ENCODE measurements at regions not wholly inside any gene's neighbourhood (a gene's known extent, or its start where the extent isn't known, plus 50 kb on each side); places are given as distances from the start of the nearest gene placed in this dataset.
"Not testable (repeated sequence)": the region's sequence is repeated elsewhere in the genome, so short reads cannot be mapped to it uniquely, and the experiment has no call there.

GRCh38 chr3:177758126-177758525, 560.8 kb upstream of the TBL1XR1 start:
- DNase-seq, result no peak

- DNase-seq, result no peak
These were observed 563.5 kb upstream of the TBL1XR1 start for GRCh38 chr3:177760803-177761202.

- DNase-seq, result no peak
These were observed 567.2 kb upstream of the TBL1XR1 start for GRCh38 chr3:177764377-177764912.

- no peak for DNase-seq
These were observed 567.7 kb upstream of the TBL1XR1 start for GRCh38 chr3:177764933-177765332.

- DNase-seq, result no peak
These were observed 573.3 kb upstream of the TBL1XR1 start for GRCh38 chr3:177770383-177771230.

GRCh38 chr3:177771780-177772179, 574.5 kb upstream of the TBL1XR1 start:
- no peak for DNase-seq

- no peak for DNase-seq
These were observed 575.8 kb upstream of the TBL1XR1 start for GRCh38 chr3:177772908-177773557.

GRCh38 chr3:177773717-177774116, 576.4 kb upstream of the TBL1XR1 start:
- DNase-seq, result no peak

GRCh38 chr3:177776661-177777101, 579.4 kb upstream of the TBL1XR1 start:
- no peak for DNase-seq

GRCh38 chr3:177777699-177778098, 580.4 kb upstream of the TBL1XR1 start:
- DNase-seq, result peak; percentile 40

GRCh38 chr3:177778633-177779032, 581.4 kb upstream of the TBL1XR1 start:
- DNase-seq, result no peak

GRCh38 chr3:177781686-177782161, 584.4 kb upstream of the TBL1XR1 start:
- DNase-seq, result no peak

GRCh38 chr3:177783338-177783737, 586.1 kb upstream of the TBL1XR1 start:
- DNase-seq, result no peak

- no peak for DNase-seq
These were observed 586.5 kb upstream of the TBL1XR1 start for GRCh38 chr3:177783767-177784166.

- DNase-seq, result peak; percentile 13
These were observed 590.2 kb upstream of the TBL1XR1 start for GRCh38 chr3:177787279-177788041.

- DNase-seq, result no peak
These were observed 592.2 kb upstream of the TBL1XR1 start for GRCh38 chr3:177789500-177789899.

GRCh38 chr3:177792311-177793030, 595.2 kb upstream of the TBL1XR1 start:
- no peak for DNase-seq

GRCh38 chr3:177793451-177793850, 596.2 kb upstream of the TBL1XR1 start:
- no peak for DNase-seq

- no peak for DNase-seq
These were observed 597.9 kb upstream of the TBL1XR1 start for GRCh38 chr3:177795216-177795615.

- DNase-seq, result no peak
These were observed 598.6 kb upstream of the TBL1XR1 start for GRCh38 chr3:177795859-177796258.

- DNase-seq, result not testable (repeated sequence)
These were observed 602.9 kb upstream of the TBL1XR1 start for GRCh38 chr3:177800147-177800546.

- no peak for DNase-seq
These were observed 603.3 kb upstream of the TBL1XR1 start for GRCh38 chr3:177800561-177800960.

Data from stimulated activated CD4-positive, alpha-beta T cell treated with anti-CD3 and anti-CD28 coated beads, Interleukin-1b, Interleukin-23, amount 100 ng/mL, for 48 hours (primary cell).